Kidney capillary endothelial cell (primary cell): ENCODE measurements at regions not wholly inside any gene's neighbourhood (a gene's known extent, or its start where the extent isn't known, plus 50 kb on each side); places are given as distances from the start of the nearest gene placed in this dataset.

Experiments
- DNase-seq: peaks from one replicate; pipeline ENCODE4 v3.0.0-alpha.2; 2018; ENCODE audit warnings: low spot score

GRCh38 chr14:49999146-49999761 lies 106.4 kb downstream of the ARF6 start:
- DNase-seq, result peak; percentile 92

- no peak for DNase-seq
These were observed 107.0 kb downstream of the ARF6 start for GRCh38 chr14:49999826-50000379.

DNA sequence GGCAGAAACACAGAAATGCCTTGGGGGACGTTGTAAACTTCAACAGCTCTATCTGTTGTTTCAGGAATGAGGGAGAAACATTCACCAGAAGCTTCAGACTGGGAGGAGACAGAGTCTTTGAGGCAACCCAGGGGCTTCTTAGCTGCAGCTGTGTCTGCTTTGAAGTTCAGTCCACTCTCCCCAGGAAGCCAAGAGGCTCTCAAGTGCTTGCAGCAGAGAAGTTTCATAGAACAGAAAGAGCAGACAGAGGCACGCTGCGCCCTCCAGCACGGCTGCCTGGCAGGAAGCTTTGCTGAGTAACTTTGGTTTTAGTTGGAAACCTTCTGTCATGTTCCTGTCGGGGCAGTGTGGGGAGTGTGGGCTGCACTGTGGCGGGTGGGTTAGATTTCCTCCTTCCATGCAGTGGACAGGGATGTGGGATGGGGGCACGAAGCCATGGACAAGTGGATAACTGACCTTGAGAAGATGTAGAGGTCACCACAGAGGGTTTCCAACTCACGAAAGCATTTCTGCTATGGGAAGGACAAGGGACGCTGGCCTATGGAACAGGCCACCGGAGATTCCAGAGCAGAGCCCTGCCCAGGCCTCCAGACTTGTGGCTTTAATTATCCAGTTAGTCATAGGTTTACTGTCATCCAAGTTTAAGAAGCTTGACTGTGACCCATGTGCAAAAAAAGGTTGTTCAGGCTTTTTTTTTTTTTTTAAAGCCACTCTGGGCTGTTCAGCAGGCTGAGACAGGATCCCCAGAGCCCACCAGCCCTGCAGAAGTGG lies 107.7 kb downstream of the ARF6 start:
- DNase-seq, result peak; percentile 76

DNA sequence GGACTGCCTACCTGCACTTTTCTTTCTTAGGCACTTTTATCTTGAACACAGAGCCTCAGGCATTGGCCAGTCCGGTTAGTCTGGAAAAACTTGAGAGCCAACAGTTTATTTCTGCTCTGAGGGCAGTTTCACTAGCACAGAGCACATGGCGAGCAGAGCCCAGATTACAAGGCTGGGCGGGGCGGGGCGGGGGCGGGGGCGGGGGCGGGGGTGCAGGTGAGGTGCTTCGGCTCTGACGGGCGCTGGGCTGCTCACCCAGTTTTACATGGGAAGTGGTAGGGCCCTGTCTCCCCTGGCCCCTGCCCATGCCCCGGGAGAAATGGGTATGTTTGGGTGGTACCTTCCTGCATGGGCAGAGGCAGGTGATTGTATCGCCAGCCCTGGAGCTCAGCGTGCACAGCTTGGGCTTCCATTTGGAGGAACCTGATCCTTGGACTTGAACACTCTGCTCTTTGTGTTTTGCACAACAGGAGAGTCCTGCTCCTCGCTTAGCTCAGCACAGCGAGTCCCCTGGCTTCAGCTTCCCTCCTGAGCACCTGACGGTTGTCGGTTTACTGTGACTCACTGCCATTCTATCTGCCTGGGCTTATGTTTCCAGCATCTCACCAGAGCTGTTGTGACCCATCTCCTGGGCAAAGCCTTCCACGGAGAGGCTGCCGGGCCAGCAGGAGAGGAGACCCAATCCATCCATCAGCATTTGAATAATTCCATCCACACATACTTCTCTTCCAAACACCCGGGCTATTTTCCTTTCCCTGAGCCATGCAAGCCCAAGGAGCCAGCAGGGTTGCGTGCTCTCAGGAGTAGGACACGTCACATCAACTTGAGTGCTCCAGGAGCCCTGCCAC lies 108.5 kb downstream of the ARF6 start:
- no peak for DNase-seq

DNA sequence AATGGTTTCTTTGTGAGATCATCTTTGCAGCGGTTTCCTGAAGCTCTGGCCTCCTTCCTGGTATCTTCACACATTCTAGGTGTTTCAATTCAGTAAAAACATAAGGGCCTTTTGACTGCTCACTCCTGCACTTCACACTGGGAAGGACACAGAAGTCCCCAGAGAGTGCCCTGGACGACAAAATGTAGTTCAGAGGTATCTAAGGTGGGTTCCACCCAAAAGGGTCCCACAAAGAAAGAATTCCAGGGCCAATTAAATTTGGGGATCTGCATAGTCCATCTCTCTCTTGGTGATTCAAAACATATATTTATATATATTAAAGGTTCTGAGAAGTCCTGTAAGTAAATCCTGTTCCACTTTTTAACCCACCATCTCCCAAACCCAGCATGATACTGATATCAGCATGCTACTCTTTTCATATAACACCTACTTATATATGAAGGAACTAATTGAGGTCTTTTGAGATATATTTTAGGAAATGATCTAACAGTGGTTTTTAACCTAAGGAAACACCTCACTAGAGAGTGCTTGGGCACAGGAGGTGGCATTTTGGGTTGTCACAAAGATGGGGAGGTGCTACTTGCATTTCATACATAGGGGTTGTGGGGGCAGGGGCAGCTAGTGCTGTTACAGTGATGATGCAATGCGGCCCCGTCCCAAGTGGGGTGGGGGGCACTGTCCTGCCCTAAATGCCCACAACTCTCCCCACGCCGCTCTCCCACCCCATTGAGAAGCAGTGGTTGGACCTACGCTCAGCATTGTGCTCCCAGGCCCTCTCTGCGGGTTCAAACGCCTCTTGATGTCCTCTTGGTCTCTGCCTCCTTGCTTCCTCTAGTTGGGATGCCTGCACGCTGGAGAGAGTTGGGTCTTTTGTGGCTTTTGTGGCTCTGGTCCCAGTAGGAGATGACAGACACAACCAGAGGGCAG lies 109.4 kb downstream of the ARF6 start:
- DNase-seq, result peak; percentile 34

DNA sequence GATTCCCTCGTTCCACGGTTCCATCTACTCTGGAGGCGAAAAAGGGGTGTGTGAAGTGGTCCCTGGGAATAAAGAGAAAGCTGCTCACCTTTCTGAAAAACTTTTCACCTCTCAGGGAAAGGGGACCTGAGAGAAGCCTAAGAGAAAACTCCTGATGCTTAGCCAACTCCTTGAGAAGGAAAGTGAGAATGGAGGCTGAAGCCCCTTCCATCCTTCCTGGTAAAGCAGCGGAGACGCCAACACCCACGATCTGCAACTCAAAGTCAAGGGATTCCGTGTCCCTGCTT lies 110.0 kb downstream of the ARF6 start:
- DNase-seq, result no peak

DNA sequence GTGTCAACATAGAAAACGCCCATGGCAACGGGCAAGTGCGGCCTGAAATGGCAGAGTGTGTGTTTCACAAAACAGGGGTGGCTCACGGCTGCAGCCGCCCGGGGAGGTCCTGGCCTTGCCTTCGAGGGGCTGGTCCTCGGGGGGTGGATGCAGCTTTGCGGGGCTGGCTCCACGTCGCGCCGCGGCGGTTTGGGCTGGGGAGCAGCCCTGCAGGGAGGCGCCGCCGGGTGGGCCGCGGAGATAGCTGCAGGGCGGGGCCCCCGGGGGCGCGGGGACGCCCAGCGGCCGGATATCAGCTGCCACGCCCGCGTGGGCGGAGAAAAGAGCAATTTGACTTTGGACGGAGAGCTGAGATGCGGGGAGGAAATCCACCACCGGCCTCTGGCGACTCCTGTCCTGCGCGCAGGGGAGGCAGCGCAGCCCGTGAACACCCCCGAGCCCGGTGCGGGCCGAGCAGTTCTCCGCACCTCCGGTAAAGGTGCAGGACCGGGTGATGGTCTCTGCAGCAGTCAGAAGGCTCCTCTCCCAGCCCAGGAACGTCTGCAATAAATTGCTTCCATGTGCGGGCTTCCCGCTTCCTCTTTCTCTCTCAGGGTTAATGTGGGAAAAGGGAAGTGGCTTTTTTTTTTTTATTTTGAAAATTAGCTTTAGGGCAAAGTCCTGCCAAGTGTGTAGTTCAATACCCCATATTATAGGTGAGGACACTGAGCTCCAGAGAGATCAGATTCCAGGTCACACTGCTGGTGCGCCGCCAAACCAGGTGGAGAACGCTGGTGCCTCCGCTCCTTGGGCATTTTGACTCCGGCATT lies 110.5 kb downstream of the ARF6 start:
- DNase-seq, result peak; percentile 45

DNA sequence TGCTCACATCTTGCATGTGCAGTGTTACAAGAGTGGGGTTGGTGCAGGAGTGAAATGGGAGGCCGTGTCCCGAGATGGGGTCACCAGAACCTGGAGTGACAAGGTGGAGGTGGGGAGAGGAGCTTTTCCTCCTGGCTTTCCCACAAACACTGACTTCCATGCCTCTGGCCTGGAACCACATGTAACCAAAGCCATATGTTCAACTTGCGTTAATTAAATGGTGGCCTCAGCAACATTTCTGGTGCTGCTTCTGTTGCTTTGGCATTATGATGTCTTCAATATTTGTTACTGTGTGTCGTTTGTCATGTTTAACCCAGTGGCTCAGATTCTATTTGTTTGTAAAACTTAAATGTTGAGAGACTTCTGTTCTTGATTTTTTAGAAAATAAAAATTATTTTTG lies 110.2 kb downstream of the VCPKMT start:
- no peak for DNase-seq

DNA sequence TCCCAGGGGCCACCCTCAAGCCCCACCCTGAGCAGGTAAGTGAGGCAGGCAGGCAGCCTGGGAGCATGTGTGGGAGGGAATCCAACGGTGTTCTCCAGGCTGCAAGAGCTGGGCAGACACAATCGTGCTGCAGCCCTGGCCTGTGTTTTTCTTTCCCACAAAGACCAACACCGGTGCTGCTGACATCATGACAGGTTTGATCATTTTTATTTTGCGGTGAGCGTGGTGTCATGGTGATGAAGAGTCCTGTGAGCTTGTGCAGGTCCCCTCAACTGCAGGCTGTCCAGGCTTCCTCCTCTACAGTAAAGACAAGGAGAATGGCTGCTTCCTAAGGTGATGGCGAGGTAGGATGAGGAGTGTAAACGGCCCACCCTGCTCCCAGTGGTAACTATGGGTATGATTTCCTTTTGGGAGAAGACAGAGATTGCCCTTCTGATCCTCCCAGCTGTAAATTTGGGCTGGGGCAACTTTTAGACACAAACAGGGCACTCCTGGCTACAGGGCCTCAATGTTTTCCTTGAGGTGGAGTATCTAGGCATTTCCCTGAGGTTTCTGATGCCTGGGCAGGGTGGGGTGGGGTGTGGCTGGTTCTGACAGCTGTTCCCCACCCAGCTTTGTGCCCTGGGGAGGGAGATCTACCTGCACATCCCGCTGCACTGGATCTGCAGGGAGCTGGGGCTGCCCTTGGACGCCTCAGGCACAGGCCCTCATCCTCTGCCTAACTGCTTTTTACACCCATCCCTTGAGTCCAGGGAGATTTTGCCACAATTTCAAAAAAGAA lies 109.1 kb downstream of the VCPKMT start:
- no peak for DNase-seq

DNA sequence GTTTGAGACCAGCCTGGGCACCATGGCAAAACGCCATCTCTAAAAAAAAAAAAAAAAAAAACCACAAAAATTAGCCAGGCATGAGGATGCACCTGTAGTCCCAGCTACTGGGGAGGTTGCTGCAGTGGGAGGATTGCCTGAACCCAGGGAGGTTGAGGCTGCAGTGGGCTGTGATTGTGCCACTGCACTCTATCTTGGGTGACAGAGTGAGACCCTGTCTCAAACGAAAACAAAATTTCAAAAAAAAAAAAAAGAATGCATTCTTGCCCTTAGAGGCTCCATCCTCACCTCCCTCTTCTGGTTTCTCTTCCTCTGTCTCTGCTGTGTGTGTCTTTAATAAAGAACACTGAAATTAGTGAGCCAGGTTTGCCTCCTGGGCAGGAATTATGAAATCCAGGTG lies 107.8 kb downstream of the VCPKMT start:
- DNase-seq, result no peak

GRCh38 chr14:50008974-50009373 lies 107.4 kb downstream of the VCPKMT start:
- no peak for DNase-seq

GRCh38 chr14:50010752-50011151 lies 105.6 kb downstream of the VCPKMT start:
- DNase-seq, result no peak

DNA sequence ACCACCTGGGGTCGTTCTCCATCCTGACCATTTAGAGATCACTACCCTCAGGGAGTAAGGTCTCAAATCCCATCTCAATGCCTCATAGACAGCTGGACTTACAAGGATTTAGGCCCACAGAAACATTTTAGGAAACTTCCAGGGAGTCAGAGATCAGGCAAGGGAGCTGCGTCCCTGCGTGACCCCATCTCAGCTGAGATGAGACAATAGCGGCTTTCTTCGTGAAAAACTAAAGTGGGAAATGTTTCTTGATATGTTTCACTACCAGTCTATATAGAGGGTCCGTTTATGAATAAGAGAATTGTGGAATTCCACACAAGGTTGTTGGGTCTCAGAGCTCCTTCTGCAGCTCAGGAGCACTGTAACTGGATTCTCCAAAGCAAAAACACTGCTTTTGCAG lies 105.1 kb downstream of the VCPKMT start:
- no peak for DNase-seq

DNA sequence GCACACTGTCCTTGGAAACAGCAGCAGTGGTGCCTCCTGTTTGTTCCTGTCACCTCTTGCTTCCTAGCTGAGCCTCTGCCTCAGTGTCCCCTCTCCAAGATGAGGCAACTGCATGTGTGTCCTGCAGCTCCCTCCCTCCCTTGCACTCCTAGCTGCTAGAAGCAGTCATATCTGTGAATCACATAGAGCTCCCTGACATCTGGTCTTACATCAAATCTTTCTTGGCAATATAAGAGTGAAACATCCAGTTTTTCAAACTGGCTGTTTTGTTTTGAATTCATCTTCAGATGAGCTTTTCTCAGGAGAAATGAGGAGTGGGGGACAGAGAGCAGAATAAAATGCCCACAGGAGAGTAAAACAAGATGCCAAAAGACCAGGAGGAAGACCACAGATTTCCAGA lies 103.7 kb downstream of the VCPKMT start:
- DNase-seq, result no peak

GRCh38 chr14:50013198-50013918 lies 103.0 kb downstream of the VCPKMT start:
- no peak for DNase-seq

GRCh38 chr14:50013934-50014333 lies 102.4 kb downstream of the VCPKMT start:
- no peak for DNase-seq

DNA sequence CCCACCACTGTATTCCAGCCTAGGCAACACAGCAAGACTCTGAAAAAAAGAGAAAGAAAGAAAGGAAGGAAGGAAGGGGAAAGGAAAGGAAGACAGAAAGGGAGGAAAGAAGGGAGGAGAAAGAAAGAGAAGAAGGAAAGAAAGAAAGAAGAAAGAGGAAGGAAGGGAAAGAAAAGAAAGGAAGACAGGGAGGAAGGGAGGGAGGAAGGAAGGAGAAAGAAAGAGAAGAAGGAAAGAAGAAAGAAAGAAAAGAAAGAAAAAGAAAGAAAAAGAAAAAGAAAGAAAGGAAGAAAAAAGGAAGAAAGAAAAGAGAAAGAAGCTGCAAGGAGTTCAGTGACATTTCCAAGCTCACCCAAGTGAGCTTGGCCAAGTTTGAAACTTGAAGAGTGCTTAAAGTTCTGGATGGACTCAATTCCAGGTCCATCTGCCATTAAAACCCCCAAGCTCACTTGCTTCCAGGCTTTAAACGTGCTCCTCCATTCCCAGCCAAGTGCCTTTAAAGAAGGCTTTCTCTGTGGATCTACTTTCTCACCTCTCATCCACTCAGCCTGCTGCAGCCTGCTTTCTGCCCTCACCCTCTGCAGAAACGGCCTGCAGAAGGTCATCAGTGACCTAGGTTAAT lies 101.5 kb downstream of the VCPKMT start:
- no peak for DNase-seq

DNA sequence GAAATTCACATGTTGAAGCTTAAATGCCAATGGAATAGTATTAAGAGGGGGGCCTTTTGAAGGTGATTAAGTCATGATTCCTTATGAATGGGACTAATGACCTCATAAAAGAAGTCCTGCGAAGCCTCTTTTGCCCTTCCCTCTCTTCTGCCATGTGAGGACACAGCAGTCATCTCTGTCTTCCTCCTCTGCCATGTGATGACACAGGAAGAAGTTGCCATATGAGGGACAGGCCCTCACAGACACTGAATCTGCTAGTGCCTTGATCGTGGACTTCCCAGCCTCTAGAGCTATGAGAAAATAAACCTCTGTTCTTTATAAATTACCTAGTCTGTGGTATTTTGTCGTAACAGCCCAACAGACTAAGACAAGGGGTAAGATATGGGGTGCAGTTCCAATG lies 100.7 kb downstream of the VCPKMT start:
- DNase-seq, result no peak
